HEK293 (cell line): ENCODE measurements at regions not wholly inside any gene's neighbourhood (a gene's known extent, or its start where the extent isn't known, plus 50 kb on each side); places are given as distances from the start of the nearest gene placed in this dataset.
"Not testable (repeated sequence)": the region's sequence is repeated elsewhere in the genome, so short reads cannot be mapped to it uniquely, and the experiment has no call there.

ENCODE experiments used
- CTCF ChIA-PET: fragments of 350-600 bp; formaldehyde crosslinking; extraction: SDS; loops from one replicate; lab custom pipeline; 2021; ENCODE audit warnings: antibody characterized with exemption; lab: Yijun Ruan, JAX
- POLR2A ChIA-PET: fragments of 300-600 bp; formaldehyde crosslinking; extraction: SDS; loops from one replicate; lab custom pipeline; 2020; ENCODE audit warnings: antibody characterized with exemption, inconsistent platforms; lab: Yijun Ruan, JAX
- H3K27ac ChIP-seq: fragments of 200-500 bp; sonication (Bioruptor generic); 2 replicates; pipeline ENCODE4 v1.5.1; 2014; ENCODE audit warnings: low read depth, low read length, control low read depth, inconsistent platforms; ENCODE audit errors: extremely low read depth
- H3K36me3 ChIP-seq, 2 experiments: fragments of 200-500 bp in 1 of 2; sonication (Bioruptor generic) in 1 of 2; 1 replicate in 1 of 2; 2 replicates in 1 of 2; pipeline ENCODE4 v1.5.1; 2014 to 2017; ENCODE audit warnings: inconsistent platforms in 2 of 2, low read length in 2 of 2; ENCODE audit not compliant: control insufficient read depth in 2 of 2, insufficient read depth in 1 of 2
- H3K4me1 ChIP-seq: fragments of 200-500 bp; sonication (Bioruptor generic); 2 replicates; pipeline ENCODE4 v1.5.1; 2014; ENCODE audit warnings: mild to moderate bottlenecking, low read length, inconsistent platforms; ENCODE audit not compliant: control insufficient read depth, insufficient read depth
- H3K4me3 ChIP-seq: 2 replicates; pipeline ENCODE4 v1.5.1; 2011; ENCODE audit warnings: low read depth, mild to moderate bottlenecking, control low read depth, low read length, moderate library complexity
- H3K9me3 ChIP-seq: fragments of 200-500 bp; sonication (Bioruptor generic); 2 replicates; pipeline ENCODE4 v1.5.1; 2014; ENCODE audit warnings: low read depth, low read length, inconsistent platforms; ENCODE audit not compliant: control insufficient read depth, insufficient read depth
- KLF16 ChIP-seq: fragments of 450-650 bp; formaldehyde crosslinking; IDR thresholded peaks from 2 replicates; pipeline ENCODE4 v1.5.1; 2017; ENCODE audit warnings: missing biosample characterization, missing genetic modification characterization
- KLF9 ChIP-seq: fragments of 450-650 bp; formaldehyde crosslinking; IDR thresholded peaks from 2 replicates; pipeline ENCODE4 v1.5.1; 2016; ENCODE audit warnings: missing biosample characterization, missing genetic modification characterization, low read depth
- SP7 ChIP-seq: fragments of 450-650 bp; formaldehyde crosslinking; IDR thresholded peaks from 2 replicates; pipeline ENCODE4 v1.5.1; 2016; ENCODE audit warnings: missing biosample characterization, missing genetic modification characterization
- TSHZ1 ChIP-seq: fragments of 450-650 bp; formaldehyde crosslinking; IDR thresholded peaks from 2 replicates; pipeline ENCODE4 v1.5.1; 2016; ENCODE audit warnings: missing biosample characterization, missing genetic modification characterization, borderline replicate concordance
- ZFP41 ChIP-seq: fragments of 450-650 bp; formaldehyde crosslinking; IDR thresholded peaks from 2 replicates; pipeline ENCODE4 v1.5.1; 2016; ENCODE audit warnings: missing biosample characterization, missing genetic modification characterization, borderline replicate concordance
- ZNF391 ChIP-seq: fragments of 450-650 bp; formaldehyde crosslinking; IDR thresholded peaks from 2 replicates; pipeline ENCODE4 v1.5.1; 2016; ENCODE audit warnings: low read depth, missing biosample characterization, missing genetic modification characterization, borderline replicate concordance
- ZNF600 ChIP-seq: fragments of 450-650 bp; formaldehyde crosslinking; IDR thresholded peaks from 2 replicates; pipeline ENCODE4 v1.5.1; 2016; ENCODE audit warnings: missing biosample characterization, missing genetic modification characterization
- ZNF654 ChIP-seq: fragments of 450-650 bp; formaldehyde crosslinking; IDR thresholded peaks from 2 replicates; pipeline ENCODE4 v1.5.1; 2016; ENCODE audit warnings: low read depth, missing biosample characterization, missing genetic modification characterization
- ZNF837 ChIP-seq: fragments of 450-650 bp; formaldehyde crosslinking; IDR thresholded peaks from 2 replicates; pipeline ENCODE4 v1.5.1; 2016; ENCODE audit warnings: missing biosample characterization, missing genetic modification characterization
- TF ChIP-seq, protein P1 (sequence below): fragments of 450-650 bp; formaldehyde crosslinking; IDR thresholded peaks from 2 replicates; pipeline ENCODE4 v1.5.1; 2016; ENCODE audit warnings: missing biosample characterization, missing genetic modification characterization

GRCh38 chr20:1735417-1736089 is 78.0 kb upstream of the SIRPG start (continued):
- TF ChIP-seq TSHZ1 (tag by site-specific recombination) (no peak), KLF9 (tag by site-specific recombination) (no peak), KLF16 (tag by site-specific recombination) (no peak), ZNF600 (tag by site-specific recombination) (no peak), ZFP41 (no peak), SP7 (tag by site-specific recombination) (no peak)
- TF ChIP-seq, protein P1, sequence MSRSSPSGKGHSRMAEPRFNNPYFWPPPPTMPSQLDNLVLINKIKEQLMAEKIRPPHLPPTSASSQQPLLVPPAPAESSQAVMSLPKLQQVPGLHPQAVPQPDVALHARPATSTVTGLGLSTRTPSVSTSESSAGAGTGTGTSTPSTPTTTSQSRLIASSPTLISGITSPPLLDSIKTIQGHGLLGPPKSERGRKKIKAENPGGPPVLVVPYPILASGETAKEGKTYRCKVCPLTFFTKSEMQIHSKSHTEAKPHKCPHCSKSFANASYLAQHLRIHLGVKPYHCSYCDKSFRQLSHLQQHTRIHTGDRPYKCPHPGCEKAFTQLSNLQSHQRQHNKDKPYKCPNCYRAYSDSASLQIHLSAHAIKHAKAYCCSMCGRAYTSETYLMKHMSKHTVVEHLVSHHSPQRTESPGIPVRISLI (tag by site-specific recombination), result no peak

GRCh38 chr20:1734269-1734858 is 76.8 kb upstream of the SIRPG start:
- TF ChIP-seq ZNF837 (no peak), ZNF391 (no peak), ZNF654 (tag by site-specific recombination) (peak; percentile 32)
- H3K4me1 ChIP-seq, result no peaks in the 10 kb centered on the region
- no peaks in the 10 kb centered on the region for H3K9me3 ChIP-seq
- POLR2A ChIA-PET, result no interaction called here
- H3K4me3 ChIP-seq, result no peak overlapping the region
- H3K27ac ChIP-seq, result no peak overlapping the region
- no peaks in the 10 kb centered on the region for H3K36me3 ChIP-seq
- CTCF ChIA-PET, result interaction anchor here (0.6 to 1.6 kb wide), 7 partner anchors 43 to 373 kb away, joined by 3 to 7 read pairs (median 5); partner anchors contain the start of gene NSFL1C

GRCh38 chr20:1731828-1732375 is 74.3 kb upstream of the SIRPG start:
- H3K27ac ChIP-seq, H3K36me3 ChIP-seq, POLR2A ChIA-PET, H3K4me3 ChIP-seq, H3K9me3 ChIP-seq, CTCF ChIA-PET, H3K4me1 ChIP-seq: not testable (repeated sequence)

- POLR2A ChIA-PET, H3K4me3 ChIP-seq, H3K27ac ChIP-seq, CTCF ChIA-PET, H3K4me1 ChIP-seq, H3K36me3 ChIP-seq, H3K9me3 ChIP-seq: not testable (repeated sequence)
Observed at GRCh38 chr20:1730981-1731711, 73.6 kb upstream of the SIRPG start.

GRCh38 chr20:1727303-1727702 is 69.7 kb upstream of the SIRPG start:
- H3K9me3 ChIP-seq, H3K36me3 ChIP-seq, H3K4me1 ChIP-seq, CTCF ChIA-PET, H3K27ac ChIP-seq, POLR2A ChIA-PET, H3K4me3 ChIP-seq: not testable (repeated sequence)
